Activated T-cell treated with anti-CD3 and anti-CD28 coated beads for 1 hour (primary cell): ENCODE measurements at regions not wholly inside any gene's neighbourhood (a gene's known extent, or its start where the extent isn't known, plus 50 kb on each side); places are given as distances from the start of the nearest gene placed in this dataset.

Experiments used
- DNase-seq: peaks from one replicate; pipeline ENCODE4 v3.0.0-alpha.2; 2020; ENCODE audit warnings: low read depth

GRCh38 chr4:56240554-56241174, 146.6 kb downstream of the AASDH start:
- no peak for DNase-seq

- no peak for DNase-seq
Measured at GRCh38 chr4:56238251-56238650, 149.0 kb downstream of the AASDH start.

- DNase-seq: no peak
Measured at GRCh38 chr4:56235725-56236124, 151.6 kb downstream of the AASDH start.

- no peak for DNase-seq
Measured at GRCh38 chr4:56235011-56235410, 152.3 kb downstream of the AASDH start.

- no peak for DNase-seq
Measured at GRCh38 chr4:56234098-56234497, 153.2 kb downstream of the AASDH start.

- no peak for DNase-seq
Measured at GRCh38 chr4:56231410-56231809, 155.9 kb downstream of the AASDH start.

- no peak for DNase-seq
Measured at GRCh38 chr4:56229947-56230346, 157.3 kb downstream of the AASDH start.

- DNase-seq: no peak
Measured at GRCh38 chr4:56227301-56227835, 159.9 kb downstream of the AASDH start.

GRCh38 chr4:56226579-56226978, 160.7 kb downstream of the AASDH start:
- no peak for DNase-seq

GRCh38 chr4:56224641-56225040, 162.7 kb downstream of the AASDH start:
- DNase-seq: no peak

- DNase-seq: no peak
Measured at GRCh38 chr4:56222514-56222913, 164.8 kb downstream of the AASDH start.

GRCh38 chr4:56220261-56220660, 167.0 kb downstream of the AASDH start:
- no peak for DNase-seq

GRCh38 chr4:56219447-56219846, 167.8 kb downstream of the AASDH start:
- DNase-seq: no peak

GRCh38 chr4:56218230-56218895, 168.9 kb downstream of the AASDH start:
- no peak for DNase-seq

GRCh38 chr4:56217343-56217890, 169.9 kb downstream of the AASDH start:
- DNase-seq: no peak

- DNase-seq: no peak
Measured at GRCh38 chr4:56215901-56216300, 171.4 kb downstream of the AASDH start.

- DNase-seq: no peak
Measured at GRCh38 chr4:56215141-56215783, 172.0 kb downstream of the AASDH start.

GRCh38 chr4:56213543-56213942, 173.7 kb downstream of the AASDH start:
- DNase-seq: no peak

GRCh38 chr4:56212774-56213173, 174.5 kb downstream of the AASDH start:
- no peak for DNase-seq

- no peak for DNase-seq
Measured at GRCh38 chr4:56211202-56211601, 176.1 kb downstream of the AASDH start.

- no peak for DNase-seq
Measured at GRCh38 chr4:56210397-56210796, 176.9 kb downstream of the AASDH start.

GRCh38 chr4:56209767-56210166, 177.5 kb downstream of the AASDH start:
- DNase-seq: no peak

GRCh38 chr4:56208103-56208502, 179.2 kb downstream of the AASDH start:
- DNase-seq: no peak
